ENCODE measurements at regions not wholly inside any gene's neighbourhood (a gene's known extent, or its start where the extent isn't known, plus 50 kb on each side); places are given as distances from the start of the nearest gene placed in this dataset.
"Not testable (repeated sequence)": the region's sequence is repeated elsewhere in the genome, so short reads cannot be mapped to it uniquely, and the experiment has no call there.

DNA sequence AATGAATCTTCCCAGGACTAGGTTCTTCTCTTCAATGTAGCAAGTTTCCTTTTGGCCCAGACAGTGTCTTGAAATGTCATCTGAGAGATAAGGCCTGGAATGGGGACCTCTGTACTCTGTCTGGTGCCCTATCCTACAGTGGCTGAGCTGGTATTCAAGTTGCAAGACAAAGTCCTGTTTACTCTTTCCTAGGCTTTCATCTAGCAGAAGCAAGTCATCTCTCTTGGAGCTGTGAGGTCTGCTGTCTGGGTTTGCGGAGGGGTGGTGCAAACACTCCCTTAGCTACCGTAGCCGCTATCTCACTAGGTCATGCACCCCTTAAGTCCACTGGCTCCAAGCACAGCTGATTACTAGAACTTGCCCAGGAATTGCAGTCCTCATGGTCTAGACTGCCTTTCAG, 149.7 kb upstream of the SLC16A7 start:
- no peak for DNase-seq (ENCODE audit: extremely low read depth, low read depth)
- TF ChIP-seq, protein P1, sequence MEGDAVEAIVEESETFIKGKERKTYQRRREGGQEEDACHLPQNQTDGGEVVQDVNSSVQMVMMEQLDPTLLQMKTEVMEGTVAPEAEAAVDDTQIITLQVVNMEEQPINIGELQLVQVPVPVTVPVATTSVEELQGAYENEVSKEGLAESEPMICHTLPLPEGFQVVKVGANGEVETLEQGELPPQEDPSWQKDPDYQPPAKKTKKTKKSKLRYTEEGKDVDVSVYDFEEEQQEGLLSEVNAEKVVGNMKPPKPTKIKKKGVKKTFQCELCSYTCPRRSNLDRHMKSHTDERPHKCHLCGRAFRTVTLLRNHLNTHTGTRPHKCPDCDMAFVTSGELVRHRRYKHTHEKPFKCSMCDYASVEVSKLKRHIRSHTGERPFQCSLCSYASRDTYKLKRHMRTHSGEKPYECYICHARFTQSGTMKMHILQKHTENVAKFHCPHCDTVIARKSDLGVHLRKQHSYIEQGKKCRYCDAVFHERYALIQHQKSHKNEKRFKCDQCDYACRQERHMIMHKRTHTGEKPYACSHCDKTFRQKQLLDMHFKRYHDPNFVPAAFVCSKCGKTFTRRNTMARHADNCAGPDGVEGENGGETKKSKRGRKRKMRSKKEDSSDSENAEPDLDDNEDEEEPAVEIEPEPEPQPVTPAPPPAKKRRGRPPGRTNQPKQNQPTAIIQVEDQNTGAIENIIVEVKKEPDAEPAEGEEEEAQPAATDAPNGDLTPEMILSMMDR (IDR thresholded peaks at IDR 0.05; ENCODE audit: low read depth, low read length) = no peak

DNA sequence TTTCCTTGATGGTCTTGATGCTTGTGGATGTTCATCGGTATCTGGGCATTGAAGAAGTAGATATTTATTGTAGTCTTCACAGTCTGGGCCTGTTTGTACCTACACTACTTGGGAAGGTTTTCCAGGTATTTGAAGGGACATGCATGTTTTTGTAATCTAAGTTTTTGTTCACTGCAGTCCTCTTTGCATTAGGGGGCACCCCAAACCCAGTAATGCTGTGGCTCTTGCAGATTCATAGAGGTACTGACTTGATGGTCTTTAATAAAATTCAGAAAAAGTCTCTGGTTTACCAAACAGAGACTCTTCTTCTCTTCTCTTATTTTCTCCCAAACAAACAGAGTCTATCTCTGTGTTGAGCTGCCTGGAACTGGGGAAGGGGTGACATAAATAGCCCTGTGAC, 150.9 kb upstream of the SLC16A7 start:
- no peak for DNase-seq (ENCODE audit: extremely low read depth, low read depth)
- TF ChIP-seq, protein P1 (IDR thresholded peaks at IDR 0.05; ENCODE audit: low read depth, low read length) = peak; percentile 29

DNA sequence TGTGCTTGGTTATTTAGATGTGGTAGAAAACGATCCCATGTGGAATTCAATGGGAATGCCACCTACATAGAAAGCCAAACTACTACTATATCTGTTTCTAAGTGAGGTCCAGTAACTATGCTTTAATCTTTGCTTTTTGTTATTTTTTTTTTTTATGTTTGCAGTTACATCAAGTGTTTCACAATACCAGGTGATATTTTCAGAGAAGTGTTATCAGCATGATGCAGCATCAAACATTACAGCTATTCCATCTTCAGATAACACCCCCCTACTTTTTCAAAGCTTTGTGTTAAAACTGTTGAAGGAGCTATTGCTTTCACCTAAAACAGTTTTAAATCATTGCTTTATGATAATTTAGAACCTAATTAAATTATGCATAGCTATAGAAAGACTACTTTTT, 163.8 kb upstream of the SLC16A7 start:
- DNase-seq (ENCODE audit: extremely low read depth, low read depth) = no peak

DNA sequence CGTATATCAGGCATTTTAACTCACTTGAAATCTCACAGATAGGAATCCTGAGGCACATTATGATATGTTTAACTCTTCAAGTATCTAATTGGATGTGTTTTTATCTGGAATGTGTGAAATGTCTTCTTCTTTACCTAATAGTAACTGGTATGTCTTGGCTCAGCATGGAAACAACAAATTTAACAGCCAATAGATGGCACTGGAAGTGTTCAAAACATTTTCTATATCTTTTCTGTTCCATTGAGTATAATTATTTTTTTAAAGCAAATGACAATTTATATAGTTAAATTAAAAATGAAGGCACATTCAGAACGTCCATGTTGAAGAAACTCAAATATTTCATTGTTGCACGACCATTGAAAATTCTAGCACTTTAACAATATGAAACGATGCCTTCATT, 164.6 kb upstream of the SLC16A7 start:
- TF ChIP-seq, protein P1 (IDR thresholded peaks at IDR 0.05; ENCODE audit: low read depth, low read length) = peak; percentile 26
- DNase-seq (ENCODE audit: extremely low read depth, low read depth) = no peak

More for the DNA sequence above, 163.8 kb upstream of the SLC16A7 start:
- TF ChIP-seq, protein P1 (IDR thresholded peaks at IDR 0.05; ENCODE audit: low read depth, low read length) = no peak

DNA sequence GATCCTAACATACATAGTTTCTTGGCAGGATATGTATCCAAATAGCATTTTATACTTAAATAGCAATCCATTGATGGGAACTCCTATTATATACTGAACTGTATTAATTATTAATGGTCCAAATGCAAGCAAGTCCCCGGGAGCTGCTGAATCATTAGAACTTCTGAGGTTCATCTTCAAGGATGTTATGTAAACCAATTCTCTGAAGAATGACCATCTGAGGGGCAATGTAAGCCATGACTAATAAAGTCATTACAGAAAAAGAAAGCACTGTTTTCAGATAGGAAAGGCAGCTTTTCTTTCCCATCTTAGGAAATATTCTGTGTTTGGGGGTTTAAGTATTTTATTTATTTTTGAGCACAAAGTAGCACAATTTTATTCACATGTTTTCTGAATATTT, 166.1 kb upstream of the SLC16A7 start:
- no peak for DNase-seq (ENCODE audit: extremely low read depth, low read depth)
- TF ChIP-seq, protein P1 (IDR thresholded peaks at IDR 0.05; ENCODE audit: low read depth, low read length) = no peak

DNA sequence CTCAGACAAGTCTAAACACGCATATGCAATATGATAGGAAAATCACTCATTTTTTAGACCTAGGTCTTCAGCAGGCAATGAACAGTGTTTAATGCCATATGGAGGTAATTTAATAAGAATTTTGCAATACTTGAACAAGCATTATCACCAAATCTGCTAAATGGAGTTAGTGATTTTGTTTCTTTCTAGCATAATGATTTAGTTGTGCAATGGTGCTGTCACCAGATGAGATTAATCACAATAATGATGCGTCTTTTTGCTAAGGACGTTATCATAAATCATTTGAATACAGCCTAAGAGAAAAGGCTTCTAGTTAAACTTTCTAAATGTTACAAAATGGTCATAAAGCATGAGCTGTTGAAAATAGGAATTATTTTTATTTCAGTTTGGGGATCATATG, 170.0 kb upstream of the SLC16A7 start:
- TF ChIP-seq, protein P1 (IDR thresholded peaks at IDR 0.05; ENCODE audit: low read depth, low read length) = no peak

DNA sequence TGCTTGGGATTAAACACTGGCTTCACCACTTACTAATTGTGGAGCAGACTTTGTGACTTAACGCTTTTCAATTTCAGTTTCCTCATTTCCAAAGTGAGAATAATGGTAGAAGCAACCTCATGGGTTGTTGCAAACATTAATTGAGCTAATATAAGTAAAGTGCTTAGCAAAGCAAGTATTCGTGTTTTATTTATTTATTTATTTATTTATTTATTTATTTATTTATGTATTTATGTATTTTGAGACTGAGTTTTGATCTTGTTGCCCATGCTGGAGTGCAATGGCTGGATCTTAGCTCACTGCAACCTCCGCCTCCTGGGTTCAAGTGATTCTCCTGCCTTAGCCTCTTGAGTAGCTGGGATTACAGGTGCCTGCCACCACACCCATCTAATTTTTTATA, 171.2 kb upstream of the SLC16A7 start:
- not testable (repeated sequence) for DNase-seq (ENCODE audit: extremely low read depth, low read depth)

More for the DNA sequence above, 170.0 kb upstream of the SLC16A7 start:
- no peak for DNase-seq (ENCODE audit: extremely low read depth, low read depth)

DNA sequence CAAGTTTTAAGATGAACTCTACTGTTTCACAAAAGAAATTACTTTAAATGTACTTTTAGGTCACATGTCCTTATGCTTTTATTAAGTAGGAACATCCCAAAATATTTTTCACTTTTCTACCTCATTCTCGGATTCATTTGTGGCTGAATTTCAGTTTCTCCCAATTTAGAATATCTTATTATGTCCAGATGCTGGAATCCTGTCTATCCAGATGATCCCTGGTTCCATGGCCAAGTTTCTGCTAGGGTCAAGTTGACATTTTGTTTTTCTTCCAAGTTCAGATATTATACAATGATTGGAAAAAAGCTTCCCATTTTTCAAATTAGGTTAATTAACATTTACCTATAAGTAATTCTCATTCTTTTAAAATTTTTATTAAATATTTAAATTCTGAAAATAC, 181.8 kb upstream of the SLC16A7 start:
- TF ChIP-seq, protein P1 (IDR thresholded peaks at IDR 0.05; ENCODE audit: low read depth, low read length) = no peak
- DNase-seq (ENCODE audit: extremely low read depth, low read depth) = no peak
